Thyroid gland (tissue), 4 donors: ENCODE measurements at regions not wholly inside any gene's neighbourhood (a gene's known extent, or its start where the extent isn't known, plus 50 kb on each side); places are given as distances from the start of the nearest gene placed in this dataset.

Source experiments
- CTCF ChIP-seq, 6 experiments: fragments of 200-600 bp in 3 of 6; fragments of 450-650 bp in 3 of 6; sonication (generic) in 3 of 6; IDR thresholded peaks; one replicate each; pipeline ENCODE4 v1.5.1; 2016 to 2019; ENCODE audit warnings: antibody characterized with exemption in 6 of 6, mild to moderate bottlenecking in 2 of 6, inconsistent platforms in 1 of 6, moderate library complexity in 1 of 6
- POLR2A ChIP-seq, 2 donors: fragments of 450-650 bp; IDR thresholded peaks; one replicate each; pipeline ENCODE4 v1.6.1; 2017; ENCODE audit warnings: antibody characterized with exemption in 2 of 2, mild to moderate bottlenecking in 2 of 2, moderate library complexity in 1 of 2

GRCh38 chr6:40912158-40912946 lies 126.7 kb downstream of the UNC5CL start:
- TF ChIP-seq CTCF (IDR thresholded peaks at IDR 0.05) = peak in 3 of 6 experiments; percentile 38 to 45 (median 39)
- TF ChIP-seq POLR2A (IDR thresholded peaks at IDR 0.05) = no peak
